ENCODE measurements at regions not wholly inside any gene's neighbourhood (a gene's known extent, or its start where the extent isn't known, plus 50 kb on each side); places are given as distances from the start of the nearest gene placed in this dataset.

DNA sequence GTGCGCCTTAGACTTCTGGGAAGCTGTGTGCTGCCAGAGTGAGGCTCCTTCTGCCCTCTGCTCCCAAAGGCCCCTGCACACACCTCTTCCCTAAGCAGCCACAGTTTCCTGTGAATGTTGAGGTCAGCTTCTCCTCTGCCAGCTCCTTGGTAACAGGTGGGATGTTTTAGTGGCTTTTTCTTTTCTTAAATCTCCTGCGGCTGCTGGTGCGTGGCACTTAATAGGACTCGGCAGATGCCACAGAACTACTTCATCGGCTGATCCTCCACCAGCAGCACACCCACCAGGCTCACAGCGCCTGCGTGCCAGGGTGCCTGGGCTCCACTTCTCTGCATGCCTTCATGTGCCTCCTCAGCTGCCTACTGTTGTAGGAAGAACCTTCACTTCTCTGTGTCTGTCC, 87.8 kb downstream of the RCN1 start:
- H3K9me3 Mint-ChIP-seq = no peaks in the 10 kb centered on the region
- no peak for DNase-seq
- H3K4me1 Mint-ChIP-seq = peaks cover 23% of the 10 kb centered on the region
- H3K27ac Mint-ChIP-seq = no peak overlapping the region
- H3K36me3 Mint-ChIP-seq (ENCODE audit: low read depth) = no peaks in the 10 kb centered on the region
- H3K27me3 Mint-ChIP-seq (ENCODE audit: low read depth, poor library complexity) = peaks cover 8% of the 10 kb centered on the region
- TF ChIP-seq, protein P1, sequence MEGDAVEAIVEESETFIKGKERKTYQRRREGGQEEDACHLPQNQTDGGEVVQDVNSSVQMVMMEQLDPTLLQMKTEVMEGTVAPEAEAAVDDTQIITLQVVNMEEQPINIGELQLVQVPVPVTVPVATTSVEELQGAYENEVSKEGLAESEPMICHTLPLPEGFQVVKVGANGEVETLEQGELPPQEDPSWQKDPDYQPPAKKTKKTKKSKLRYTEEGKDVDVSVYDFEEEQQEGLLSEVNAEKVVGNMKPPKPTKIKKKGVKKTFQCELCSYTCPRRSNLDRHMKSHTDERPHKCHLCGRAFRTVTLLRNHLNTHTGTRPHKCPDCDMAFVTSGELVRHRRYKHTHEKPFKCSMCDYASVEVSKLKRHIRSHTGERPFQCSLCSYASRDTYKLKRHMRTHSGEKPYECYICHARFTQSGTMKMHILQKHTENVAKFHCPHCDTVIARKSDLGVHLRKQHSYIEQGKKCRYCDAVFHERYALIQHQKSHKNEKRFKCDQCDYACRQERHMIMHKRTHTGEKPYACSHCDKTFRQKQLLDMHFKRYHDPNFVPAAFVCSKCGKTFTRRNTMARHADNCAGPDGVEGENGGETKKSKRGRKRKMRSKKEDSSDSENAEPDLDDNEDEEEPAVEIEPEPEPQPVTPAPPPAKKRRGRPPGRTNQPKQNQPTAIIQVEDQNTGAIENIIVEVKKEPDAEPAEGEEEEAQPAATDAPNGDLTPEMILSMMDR (IDR thresholded peaks at IDR 0.05) = no peak
- H3K4me3 Mint-ChIP-seq = no peak overlapping the region

DNA sequence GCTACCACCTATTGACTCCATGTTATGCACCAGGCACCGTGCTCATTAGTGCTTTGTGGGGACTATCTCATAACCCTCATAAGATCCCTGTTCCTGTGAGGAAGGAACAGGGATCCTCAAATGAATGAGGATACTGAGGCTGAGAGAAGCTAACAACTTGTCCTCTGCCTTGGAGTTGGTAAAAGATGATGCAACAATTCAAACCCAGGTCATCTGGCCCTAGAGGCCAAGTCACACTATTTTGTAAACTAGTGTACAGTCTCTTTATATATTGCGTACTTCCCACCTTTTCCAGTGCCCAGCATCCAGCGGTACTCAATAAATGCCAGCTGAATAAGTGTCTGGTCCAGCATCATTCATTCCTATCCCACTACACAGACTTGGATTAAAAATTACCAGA, 92.6 kb downstream of the RCN1 start:
- peaks cover 4% of the 10 kb centered on the region for H3K4me1 Mint-ChIP-seq
- H3K9me3 Mint-ChIP-seq = no peaks in the 10 kb centered on the region
- DNase-seq = no peak
- TF ChIP-seq, protein P1 (IDR thresholded peaks at IDR 0.05) = no peak
- H3K27ac Mint-ChIP-seq = no peak overlapping the region
- H3K27me3 Mint-ChIP-seq (ENCODE audit: low read depth, poor library complexity) = peaks cover 12% of the 10 kb centered on the region
- no peak overlapping the region for H3K4me3 Mint-ChIP-seq
- no peaks in the 10 kb centered on the region for H3K36me3 Mint-ChIP-seq (ENCODE audit: low read depth)

DNA sequence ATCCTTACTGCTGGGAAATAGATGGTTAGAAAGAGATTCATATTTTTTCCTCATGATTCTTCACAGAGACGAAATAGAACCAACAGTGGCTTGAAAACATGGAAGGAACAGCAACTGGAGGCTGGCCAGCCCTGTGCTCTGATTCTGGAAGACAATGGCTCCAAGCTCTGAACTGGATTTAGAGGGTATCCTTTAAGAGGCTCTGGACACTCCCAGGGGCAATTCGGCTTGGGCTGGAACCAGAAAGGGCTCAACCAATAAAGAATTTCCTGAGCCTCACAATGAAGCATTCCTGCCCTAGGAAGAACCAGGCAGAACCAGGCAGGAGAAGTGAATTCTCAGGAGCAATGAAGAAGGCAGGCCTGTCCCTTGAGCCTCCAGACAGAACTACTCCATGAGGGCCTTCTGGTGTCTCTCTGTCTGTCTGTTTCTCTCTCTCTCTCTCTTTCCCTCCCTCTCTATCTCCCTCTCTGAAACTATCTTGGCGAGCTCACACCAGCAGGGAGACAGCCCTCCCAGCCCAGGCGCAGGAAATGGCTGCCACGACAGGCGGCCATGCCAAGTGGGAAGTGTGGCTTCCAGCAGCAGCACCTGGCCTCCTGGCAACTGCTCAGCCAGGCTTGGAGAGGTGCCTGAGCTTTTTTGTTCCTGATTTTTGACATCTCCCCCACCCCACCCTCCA, 93.3 kb downstream of the RCN1 start:
- Mint-ChIP-seq H3K4me3 (no peak overlapping the region), H3K9me3 (no peaks in the 10 kb centered on the region), H3K27ac (no peak overlapping the region), H3K4me1 (no peaks in the 10 kb centered on the region), H3K36me3 (ENCODE audit: low read depth) (no peaks in the 10 kb centered on the region), H3K27me3 (ENCODE audit: low read depth, poor library complexity) (peaks cover 8% of the 10 kb centered on the region)
- TF ChIP-seq, protein P1 (IDR thresholded peaks at IDR 0.05) = no peak
- DNase-seq = no peak

DNA sequence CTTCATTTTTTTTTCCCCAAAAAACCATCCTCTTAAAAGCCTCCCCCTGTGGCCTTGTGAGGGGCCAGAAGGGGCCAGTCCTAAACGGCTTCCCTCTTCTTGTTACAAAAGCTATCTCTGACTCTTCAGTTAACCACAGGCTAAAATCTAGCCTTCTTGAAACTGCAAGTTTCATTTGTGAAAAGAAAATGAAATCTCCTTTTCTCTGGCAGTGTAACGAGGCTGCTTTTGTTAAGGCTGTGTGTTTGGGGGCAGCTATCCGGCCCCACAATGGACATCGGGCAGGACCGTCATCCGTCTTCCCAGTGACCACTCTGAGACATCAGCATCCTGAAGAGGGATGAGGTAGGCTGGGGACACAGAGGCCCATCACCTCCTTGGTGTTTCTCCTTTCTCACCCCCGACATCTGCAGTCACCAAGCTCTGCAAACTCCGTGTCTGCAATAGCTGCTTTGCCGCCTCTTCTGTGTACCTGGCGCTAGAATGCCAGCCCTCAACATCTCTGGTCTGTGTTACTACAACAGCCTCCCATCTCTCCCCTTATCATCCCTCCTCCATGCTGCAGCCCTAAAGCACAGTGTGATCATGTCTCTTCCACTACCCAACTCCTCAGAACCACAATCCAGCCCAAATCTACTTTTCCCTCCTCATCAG, 94.0 kb downstream of the RCN1 start:
- H3K27me3 Mint-ChIP-seq (ENCODE audit: low read depth, poor library complexity) = peaks cover 8% of the 10 kb centered on the region
- no peak for DNase-seq
- no peak overlapping the region for H3K27ac Mint-ChIP-seq

DNA sequence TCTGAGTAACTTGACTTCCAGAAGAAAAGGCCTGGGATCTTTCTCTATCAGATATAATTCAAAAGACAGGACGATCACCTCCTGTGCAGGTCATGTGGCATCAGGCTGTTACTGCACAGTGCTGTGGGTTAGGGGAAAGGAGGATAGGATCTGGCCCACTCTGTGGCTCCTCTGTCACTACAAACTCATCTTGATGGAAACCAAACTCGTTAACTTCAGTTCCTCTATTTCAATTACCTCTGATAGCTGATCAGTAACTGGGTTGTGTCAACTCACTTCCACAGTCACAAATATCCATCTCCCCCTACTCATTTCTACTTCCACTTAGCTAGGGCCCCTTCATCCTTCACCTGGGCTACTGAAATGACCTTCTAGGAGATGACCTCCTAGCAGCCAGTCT, 95.2 kb downstream of the RCN1 start:
- no peak overlapping the region for H3K4me3 Mint-ChIP-seq
- DNase-seq = no peak
- TF ChIP-seq, protein P1 (IDR thresholded peaks at IDR 0.05) = no peak
- H3K9me3 Mint-ChIP-seq = no peaks in the 10 kb centered on the region
- H3K27me3 Mint-ChIP-seq (ENCODE audit: low read depth, poor library complexity) = peaks cover 8% of the 10 kb centered on the region
- H3K36me3 Mint-ChIP-seq (ENCODE audit: low read depth) = no peaks in the 10 kb centered on the region
- H3K27ac Mint-ChIP-seq = no peak overlapping the region
- no peaks in the 10 kb centered on the region for H3K4me1 Mint-ChIP-seq

More for the DNA sequence above, 94.0 kb downstream of the RCN1 start:
- H3K36me3 Mint-ChIP-seq (ENCODE audit: low read depth) = no peaks in the 10 kb centered on the region
- H3K4me1 Mint-ChIP-seq = no peaks in the 10 kb centered on the region
- H3K4me3 Mint-ChIP-seq = no peak overlapping the region
- TF ChIP-seq, protein P1 (IDR thresholded peaks at IDR 0.05) = no peak
- no peaks in the 10 kb centered on the region for H3K9me3 Mint-ChIP-seq

DNA sequence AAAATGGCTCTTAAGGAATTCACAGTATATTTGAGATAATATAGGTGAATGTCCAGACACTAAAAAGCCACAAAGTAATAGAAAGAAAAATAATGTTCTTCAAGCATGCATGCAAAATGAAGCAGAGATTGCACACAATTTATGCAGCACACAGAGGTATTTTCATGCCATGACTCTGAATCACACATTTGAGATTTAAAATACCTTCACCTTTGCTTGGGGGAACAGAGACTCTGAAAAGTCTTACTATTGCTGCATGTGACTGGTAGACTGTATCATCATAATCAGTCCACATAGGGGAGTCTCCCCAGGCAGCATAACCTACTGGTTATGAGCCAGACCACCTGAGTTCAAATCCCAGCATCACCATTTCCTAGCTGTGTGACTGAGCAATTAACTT, 96.2 kb downstream of the RCN1 start:
- Mint-ChIP-seq H3K27me3 (ENCODE audit: low read depth, poor library complexity) (peaks cover 6% of the 10 kb centered on the region), H3K9me3 (no peaks in the 10 kb centered on the region), H3K4me1 (no peaks in the 10 kb centered on the region), H3K36me3 (ENCODE audit: low read depth) (no peaks in the 10 kb centered on the region), H3K27ac (no peak overlapping the region), H3K4me3 (no peak overlapping the region)
- DNase-seq = no peak
- TF ChIP-seq, protein P1 (IDR thresholded peaks at IDR 0.05) = no peak

All from nephron progenitor cell (in vitro differentiated cells).